C1 segment of cervical spinal cord (tissue), 14 donors: ENCODE measurements at regions not wholly inside any gene's neighbourhood (a gene's known extent, or its start where the extent isn't known, plus 50 kb on each side); places are given as distances from the start of the nearest gene placed in this dataset.
"Not testable (repeated sequence)": the region's sequence is repeated elsewhere in the genome, so short reads cannot be mapped to it uniquely, and the experiment has no call there.

Source experiments
- DNase-seq, 14 donors: peaks; one replicate each; lab custom pipeline; 2025; lab: John Stamatoyannopoulos, UW

- no peak for DNase-seq
These were observed 560.7 kb downstream of the KCNJ18 start for GRCh38 chr17:22253007-22253406.

- no peak for DNase-seq
These were observed 573.5 kb downstream of the KCNJ18 start for GRCh38 chr17:22265807-22266206.

GRCh38 chr17:22266231-22266630, 573.9 kb downstream of the KCNJ18 start:
- no peak for DNase-seq

GRCh38 chr17:22267019-22267418, 574.7 kb downstream of the KCNJ18 start:
- no peak for DNase-seq

- no peak for DNase-seq
These were observed 576.0 kb downstream of the KCNJ18 start for GRCh38 chr17:22268214-22268911.

GRCh38 chr17:22268912-22269220, 576.5 kb downstream of the KCNJ18 start:
- DNase-seq, result no peak

GRCh38 chr17:22270381-22270780, 578.1 kb downstream of the KCNJ18 start:
- DNase-seq, result no peak

- not testable (repeated sequence) for DNase-seq
These were observed 578.5 kb downstream of the KCNJ18 start for GRCh38 chr17:22270809-22271208.

- DNase-seq, result no peak
These were observed 580.2 kb downstream of the KCNJ18 start for GRCh38 chr17:22272363-22273146.

GRCh38 chr17:22273308-22273707, 581.0 kb downstream of the KCNJ18 start:
- DNase-seq, result no peak

GRCh38 chr17:22277595-22277994, 585.3 kb downstream of the KCNJ18 start:
- no peak for DNase-seq

- no peak for DNase-seq
These were observed 586.3 kb downstream of the KCNJ18 start for GRCh38 chr17:22278302-22279275.

- DNase-seq, result no peak
These were observed 594.2 kb downstream of the KCNJ18 start for GRCh38 chr17:22286337-22287041.

- not testable (repeated sequence) for DNase-seq
These were observed 606.2 kb downstream of the KCNJ18 start for GRCh38 chr17:22298484-22298951.

- DNase-seq, result no peak
These were observed 607.9 kb downstream of the KCNJ18 start for GRCh38 chr17:22300177-22300576.

GRCh38 chr17:22300731-22301352, 608.5 kb downstream of the KCNJ18 start:
- DNase-seq, result no peak

- DNase-seq, result no peak
These were observed 609.0 kb downstream of the KCNJ18 start for GRCh38 chr17:22301353-22301745.

GRCh38 chr17:22303096-22303495, 610.8 kb downstream of the KCNJ18 start:
- DNase-seq, result no peak

- no peak for DNase-seq
These were observed 611.5 kb downstream of the KCNJ18 start for GRCh38 chr17:22303865-22304264.

GRCh38 chr17:22304667-22305303, 612.5 kb downstream of the KCNJ18 start:
- DNase-seq, result no peak
